RCC 7860 (cell line): ENCODE measurements at regions not wholly inside any gene's neighbourhood (a gene's known extent, or its start where the extent isn't known, plus 50 kb on each side); places are given as distances from the start of the nearest gene placed in this dataset.
A peak's percentile ranks its signal among the peaks of the same experiment; 100 is the strongest.
"Not testable (repeated sequence)": the region's sequence is repeated elsewhere in the genome, so short reads cannot be mapped to it uniquely, and the experiment has no call there.

Experiments
- DNase-seq: peaks from one replicate; pipeline ENCODE4 v3.0.0-alpha.2; 2015; ENCODE audit warnings: low spot score
- FAIRE-seq: peaks from 2 replicates; lab custom pipeline; 2012; peaks lifted over from hg19 to GRCh38; lab: Jason Lieb, UNC

GRCh38 chr5:50898966-50899365, 232.5 kb downstream of the PARP8 start:
- DNase-seq (no peak), FAIRE-seq (no peak)

GRCh38 chr5:50900952-50901510, 234.6 kb downstream of the PARP8 start:
- no peak for FAIRE-seq

GRCh38 chr5:50903651-50904050, 237.2 kb downstream of the PARP8 start:
- no peak for DNase-seq
- no peak for FAIRE-seq

More at GRCh38 chr5:50900952-50901510, 234.6 kb downstream of the PARP8 start:
- no peak for DNase-seq

- DNase-seq (no peak), FAIRE-seq (no peak)
Observed at GRCh38 chr5:50905996-50906570, 239.6 kb downstream of the PARP8 start.

- not testable (repeated sequence) for FAIRE-seq, DNase-seq
Observed at GRCh38 chr5:50920160-50920559, 253.7 kb downstream of the PARP8 start.

GRCh38 chr5:50921366-50922133, 255.1 kb downstream of the PARP8 start:
- no peak for DNase-seq
- FAIRE-seq: no peak

GRCh38 chr5:50922134-50922941, 255.9 kb downstream of the PARP8 start:
- not testable (repeated sequence) for FAIRE-seq, DNase-seq

GRCh38 chr5:50922942-50923767, 256.7 kb downstream of the PARP8 start:
- DNase-seq (no peak), FAIRE-seq (no peak)

- no peak for DNase-seq
- FAIRE-seq: no peak
Observed at GRCh38 chr5:50923768-50924494, 257.5 kb downstream of the PARP8 start.

- no peak for DNase-seq
- FAIRE-seq: no peak
Observed at GRCh38 chr5:50927953-50928352, 261.5 kb downstream of the PARP8 start.

- no peak for DNase-seq
- no peak for FAIRE-seq
Observed at GRCh38 chr5:50929174-50929573, 262.7 kb downstream of the PARP8 start.

GRCh38 chr5:50934343-50934742, 267.9 kb downstream of the PARP8 start:
- no peak for FAIRE-seq
- no peak for DNase-seq

- no peak for FAIRE-seq
- DNase-seq: no peak
Observed at GRCh38 chr5:50945139-50945538, 278.7 kb downstream of the PARP8 start.

GRCh38 chr5:50947906-50948683, 281.7 kb downstream of the PARP8 start:
- FAIRE-seq: no peak

GRCh38 chr5:50953290-50953689, 286.9 kb downstream of the PARP8 start:
- FAIRE-seq: no peak
- DNase-seq: no peak

More at GRCh38 chr5:50947906-50948683, 281.7 kb downstream of the PARP8 start:
- no peak for DNase-seq

GRCh38 chr5:50958852-50959457, 292.5 kb downstream of the PARP8 start:
- no peak for FAIRE-seq
- DNase-seq: no peak

- no peak for FAIRE-seq
Observed at GRCh38 chr5:50962934-50963872, 296.8 kb downstream of the PARP8 start.

More at GRCh38 chr5:50962934-50963872, 296.8 kb downstream of the PARP8 start:
- DNase-seq: peak; percentile 29
